ENCODE measurements at regions not wholly inside any gene's neighbourhood (a gene's known extent, or its start where the extent isn't known, plus 50 kb on each side); places are given as distances from the start of the nearest gene placed in this dataset.

DNA sequence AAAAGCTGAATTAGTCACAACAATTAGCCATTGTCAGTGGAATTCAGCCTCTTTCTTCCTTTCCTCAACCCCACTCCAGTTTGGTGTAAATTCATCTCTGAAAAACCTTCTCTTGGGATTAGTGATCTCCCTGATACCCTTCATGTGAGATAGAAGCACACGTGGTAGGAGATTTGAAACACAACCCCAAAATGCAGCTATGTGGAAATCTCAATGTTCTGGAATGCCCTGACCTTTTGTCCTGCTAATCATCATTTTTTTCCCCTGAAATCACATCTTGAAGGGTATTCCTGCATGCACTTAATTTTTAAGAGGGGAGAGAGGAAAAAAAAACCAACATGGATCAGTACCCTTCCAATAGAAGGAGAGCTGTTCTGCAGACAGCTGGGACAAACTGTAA, 612.6 kb downstream of the EBF1 start:
- intact Hi-C loops (cut with DNase I; ENCODE audit: low total_unique reads) = loop anchor here (5.0 kb wide), 1 partner anchor 65 kb away; no protein-coding TSS in a partner anchor
- peak overlapping the region; percentile 13 to 62 (median 33) for H3K27ac ChIP-seq

DNA sequence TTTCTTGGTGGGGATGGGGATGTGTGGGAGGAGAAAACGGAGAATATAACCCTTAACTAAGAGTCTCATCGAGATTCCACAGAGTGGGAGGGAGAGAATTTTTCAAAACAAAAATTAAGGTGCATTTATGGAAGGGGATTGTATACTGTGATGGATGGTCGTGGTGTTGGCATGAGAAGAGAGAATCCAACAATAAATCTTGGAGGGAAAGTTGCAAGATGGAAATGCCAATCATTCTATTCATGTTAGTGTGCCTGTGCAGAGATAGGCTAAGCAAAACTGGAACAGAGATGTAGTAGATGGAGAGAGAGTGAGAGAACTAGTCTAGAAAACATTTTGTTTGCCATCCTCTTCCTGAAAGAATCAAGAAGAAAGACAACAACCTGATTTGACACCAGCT, 613.1 kb downstream of the EBF1 start:
- Histone ChIP-seq H3K4me3 (no peak overlapping the region), H3K4me1 (no peaks in the 10 kb centered on the region), H3K27ac (peak overlapping the region; percentile 13 to 62 (median 33)), H3K27me3 (no peaks in the 10 kb centered on the region), H3K36me3 (no peaks in the 10 kb centered on the region), H3K9me3 (no peaks in the 10 kb centered on the region)
- in situ Hi-C loops (cut with MboI; ENCODE audit: low sequenced_read_pairs in 4 of 4) = no loop called here
- TF ChIP-seq, protein P1, sequence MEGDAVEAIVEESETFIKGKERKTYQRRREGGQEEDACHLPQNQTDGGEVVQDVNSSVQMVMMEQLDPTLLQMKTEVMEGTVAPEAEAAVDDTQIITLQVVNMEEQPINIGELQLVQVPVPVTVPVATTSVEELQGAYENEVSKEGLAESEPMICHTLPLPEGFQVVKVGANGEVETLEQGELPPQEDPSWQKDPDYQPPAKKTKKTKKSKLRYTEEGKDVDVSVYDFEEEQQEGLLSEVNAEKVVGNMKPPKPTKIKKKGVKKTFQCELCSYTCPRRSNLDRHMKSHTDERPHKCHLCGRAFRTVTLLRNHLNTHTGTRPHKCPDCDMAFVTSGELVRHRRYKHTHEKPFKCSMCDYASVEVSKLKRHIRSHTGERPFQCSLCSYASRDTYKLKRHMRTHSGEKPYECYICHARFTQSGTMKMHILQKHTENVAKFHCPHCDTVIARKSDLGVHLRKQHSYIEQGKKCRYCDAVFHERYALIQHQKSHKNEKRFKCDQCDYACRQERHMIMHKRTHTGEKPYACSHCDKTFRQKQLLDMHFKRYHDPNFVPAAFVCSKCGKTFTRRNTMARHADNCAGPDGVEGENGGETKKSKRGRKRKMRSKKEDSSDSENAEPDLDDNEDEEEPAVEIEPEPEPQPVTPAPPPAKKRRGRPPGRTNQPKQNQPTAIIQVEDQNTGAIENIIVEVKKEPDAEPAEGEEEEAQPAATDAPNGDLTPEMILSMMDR (IDR thresholded peaks at IDR 0.05 in 4 of 5, conservative IDR thresholded peaks at IDR 0.05 in 1 of 5) = no peak
- no peak for TF ChIP-seq POLR2A (IDR thresholded peaks at IDR 0.05)
- ATAC-seq = no peak
- intact Hi-C loops (cut with DNase I; ENCODE audit: low total_unique reads) = loop anchor here (5.0 kb wide), 1 partner anchor 66 kb away; no protein-coding TSS in a partner anchor
- DNase-seq = no peak

More for the DNA sequence above, 612.6 kb downstream of the EBF1 start:
- DNase-seq (no peak), ATAC-seq (peak; percentile 45 to 63)
- Histone ChIP-seq H3K27me3 (no peaks in the 10 kb centered on the region), H3K4me1 (no peaks in the 10 kb centered on the region), H3K36me3 (no peaks in the 10 kb centered on the region), H3K4me3 (no peak overlapping the region), H3K9me3 (no peaks in the 10 kb centered on the region)
- TF ChIP-seq, protein P1 (IDR thresholded peaks at IDR 0.05 in 4 of 5, conservative IDR thresholded peaks at IDR 0.05 in 1 of 5) = no peak
- no peak for TF ChIP-seq POLR2A (IDR thresholded peaks at IDR 0.05)
- in situ Hi-C loops (cut with MboI; ENCODE audit: low sequenced_read_pairs in 4 of 4) = no loop called here

DNA sequence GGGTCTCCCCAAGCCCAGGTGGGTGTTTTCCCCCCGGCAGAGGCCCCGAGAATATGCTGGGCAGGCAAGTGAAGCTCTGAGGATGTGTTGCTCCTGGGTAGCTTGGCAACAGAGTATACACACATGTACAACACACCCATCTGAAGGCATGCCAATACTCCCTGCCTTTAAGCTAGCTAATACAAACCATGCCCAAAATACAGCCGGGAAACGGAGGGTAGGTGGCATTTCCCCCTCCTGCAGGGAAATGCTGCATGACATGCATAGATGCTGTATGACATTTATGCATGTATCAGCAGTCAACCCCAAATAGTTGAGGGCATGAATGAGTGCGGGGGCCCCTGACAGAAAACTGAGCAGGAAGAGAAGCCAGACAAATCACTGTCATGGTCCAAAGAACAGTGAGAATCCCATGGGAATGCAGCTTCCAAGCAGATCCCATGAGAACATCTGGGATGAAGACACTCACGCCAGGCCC, 614.1 kb downstream of the EBF1 start:
- intact Hi-C loops (cut with DNase I; ENCODE audit: low total_unique reads) = loop anchor here (5.0 kb wide), 1 partner anchor 67 kb away; no protein-coding TSS in a partner anchor
- Histone ChIP-seq H3K4me1 (no peaks in the 10 kb centered on the region), H3K36me3 (no peaks in the 10 kb centered on the region), H3K27ac (peak overlapping the region; percentile 25 to 62 (median 35)), H3K4me3 (no peak overlapping the region), H3K9me3 (no peaks in the 10 kb centered on the region), H3K27me3 (no peaks in the 10 kb centered on the region)
- ATAC-seq (peak in 1 of 2 donors; percentile 50), DNase-seq (peak in 1 of 2 donors; percentile 35)
- in situ Hi-C loops (cut with MboI; ENCODE audit: low sequenced_read_pairs in 4 of 4) = no loop called here
- no peak for TF ChIP-seq POLR2A (IDR thresholded peaks at IDR 0.05)
- TF ChIP-seq, protein P1 (IDR thresholded peaks at IDR 0.05 in 4 of 5, conservative IDR thresholded peaks at IDR 0.05 in 1 of 5) = no peak

DNA sequence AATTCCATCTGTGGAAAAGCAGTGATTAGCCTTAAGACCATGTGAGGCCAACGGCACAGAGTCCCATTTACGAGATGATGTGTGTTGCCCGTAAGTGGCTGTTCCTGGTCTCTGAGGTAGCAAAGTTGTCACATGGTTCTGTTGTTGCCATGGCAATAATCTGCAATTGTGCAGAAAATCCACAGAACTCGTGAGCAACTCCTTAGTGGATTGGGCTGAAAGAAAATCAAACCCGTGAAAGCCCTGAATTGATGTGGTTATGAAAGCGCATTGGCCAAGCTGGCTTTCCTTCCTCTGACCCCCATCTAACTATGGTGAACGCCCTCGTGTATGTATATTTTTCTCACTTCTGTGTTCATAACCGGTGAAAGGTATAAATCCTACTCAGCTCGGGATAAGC, 614.7 kb downstream of the EBF1 start:
- DNase-seq (peak in 1 of 2 donors; percentile 14), ATAC-seq (peak in 1 of 2 donors; percentile 15)
- H3K9me3 ChIP-seq = no peaks in the 10 kb centered on the region
- TF ChIP-seq POLR2A (IDR thresholded peaks at IDR 0.05) = no peak
- TF ChIP-seq, protein P1 (IDR thresholded peaks at IDR 0.05 in 4 of 5, conservative IDR thresholded peaks at IDR 0.05 in 1 of 5) = no peak
- intact Hi-C loops (cut with DNase I; ENCODE audit: low total_unique reads) (loop anchor here (5.0 kb wide), 1 partner anchor 67 kb away; no protein-coding TSS in a partner anchor), in situ Hi-C loops (cut with MboI; ENCODE audit: low sequenced_read_pairs in 4 of 4) (no loop called here)
- no peaks in the 10 kb centered on the region for H3K27me3 ChIP-seq
- peak overlapping the region; percentile 25 to 62 (median 35) for H3K27ac ChIP-seq
- H3K36me3 ChIP-seq = no peaks in the 10 kb centered on the region
- no peak overlapping the region for H3K4me3 ChIP-seq
- H3K4me1 ChIP-seq = no peaks in the 10 kb centered on the region

DNA sequence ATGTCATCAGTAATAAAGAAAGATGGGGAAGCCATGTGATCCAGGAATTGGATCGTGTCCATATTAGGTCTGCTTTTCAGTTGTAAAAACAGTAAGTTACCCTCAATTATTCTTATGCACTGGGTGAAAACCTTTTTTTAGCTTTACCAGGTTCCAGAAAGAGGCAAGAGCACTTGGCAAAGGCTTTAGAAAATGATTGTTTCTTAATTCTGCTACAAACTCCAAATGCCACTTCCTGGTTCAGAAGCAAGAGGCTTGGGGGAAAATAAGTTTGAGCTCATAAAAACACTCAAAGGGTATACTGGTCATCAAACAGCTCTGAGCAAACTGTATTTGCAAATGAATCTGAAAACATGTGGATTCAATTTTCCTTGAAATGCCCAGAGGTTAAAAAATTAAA, 615.6 kb downstream of the EBF1 start:
- Histone ChIP-seq H3K4me1 (no peaks in the 10 kb centered on the region), H3K27me3 (no peaks in the 10 kb centered on the region), H3K9me3 (no peaks in the 10 kb centered on the region), H3K4me3 (no peak overlapping the region), H3K36me3 (no peaks in the 10 kb centered on the region), H3K27ac (peak overlapping the region; percentile 1 to 62 (median 13))
- ATAC-seq (no peak), DNase-seq (no peak)
- in situ Hi-C loops (cut with MboI; ENCODE audit: low sequenced_read_pairs in 4 of 4) (no loop called here), intact Hi-C loops (cut with DNase I; ENCODE audit: low total_unique reads) (no loop called here)
- TF ChIP-seq, protein P1 (IDR thresholded peaks at IDR 0.05 in 4 of 5, conservative IDR thresholded peaks at IDR 0.05 in 1 of 5) = no peak
- no peak for TF ChIP-seq POLR2A (IDR thresholded peaks at IDR 0.05)

Data from gastrocnemius medialis (tissue), 4 donors.